A549 (cell line): ENCODE measurements at regions not wholly inside any gene's neighbourhood (a gene's known extent, or its start where the extent isn't known, plus 50 kb on each side); places are given as distances from the start of the nearest gene placed in this dataset.

ENCODE experiments used
- ATAC-seq, 2 experiments: fragments of 200-7000 bp in 1 of 2; fragments of >200 bp in 1 of 2; cut with Nextera tagmentation in 1 of 2; cut with Tn5 transposase in 1 of 2; 3 replicates each; pipeline versions ENCODE4 v1.8.0 to v1.9.1; 2018 to 2020; ENCODE audit warnings: mild to moderate bottlenecking in 1 of 2, moderate library complexity in 1 of 2
- CTCF ChIA-PET: fragments of 300-600 bp; sonication (Branson Sonifier 250); formaldehyde crosslinking; extraction: SDS; loops from one replicate; lab custom pipeline; 2021; ENCODE audit warnings: antibody characterized with exemption, inconsistent platforms; lab: Yijun Ruan, JAX
- POLR2A ChIA-PET: fragments of 350-600 bp; formaldehyde crosslinking; extraction: SDS; loops from one replicate; lab custom pipeline; 2021; ENCODE audit warnings: antibody characterized with exemption, inconsistent platforms; lab: Yijun Ruan, JAX
- DNase-seq, 2 experiments: peaks; one replicate each; pipeline versions ENCODE4 v3.0.0 to v3.0.0-alpha.2; 2011 to 2016; ENCODE audit warnings: low read depth in 1 of 2, low spot score in 1 of 2
- FAIRE-seq: peaks from 2 replicates; lab custom pipeline; 2011; peaks lifted over from hg19 to GRCh38; lab: Jason Lieb, UNC
- H3K27ac ChIP-seq, 2 experiments: fragments of >200 bp; sonication (Bioruptor Twin); formaldehyde crosslinking; 3 replicates each; pipeline ENCODE4 v1.5.1; 2016 to 2017
- H3K4me1 ChIP-seq: fragments of >200 bp; sonication (Bioruptor Twin); formaldehyde crosslinking; 3 replicates; pipeline ENCODE4 v1.6.1; 2016
- H3K4me2 ChIP-seq: fragments of >200 bp; sonication (Bioruptor Twin); formaldehyde crosslinking; 3 replicates; pipeline ENCODE4 v1.6.1; 2016
- H3K4me3 ChIP-seq: fragments of >200 bp; sonication (Bioruptor Twin); formaldehyde crosslinking; 3 replicates; pipeline ENCODE4 v1.5.1; 2016
- H3K9me3 ChIP-seq: fragments of >200 bp; sonication (Bioruptor Twin); formaldehyde crosslinking; 3 replicates; pipeline ENCODE4 v1.6.1; 2016
- BHLHE40 ChIP-seq: IDR thresholded peaks from 2 replicates; pipeline ENCODE4 v1.6.1; 2012; ENCODE audit warnings: low read depth, low read length, inconsistent platforms
- CBX2 ChIP-seq: fragments of 200-600 bp; sonication (generic); IDR thresholded peaks from 2 replicates; pipeline ENCODE4 v1.6.1; 2016; ENCODE audit warnings: low read depth, mild to moderate bottlenecking, borderline replicate concordance
- CBX8 ChIP-seq: fragments of 200-600 bp; sonication (generic); IDR thresholded peaks from 2 replicates; pipeline ENCODE4 v1.6.1; 2016
- CTCF ChIP-seq: fragments of >200 bp; sonication (Bioruptor Twin); formaldehyde crosslinking; IDR thresholded peaks from 3 replicates; pipeline ENCODE4 v1.5.1; 2016
- EHF ChIP-seq: fragments of 250-450 bp; sonication (Bioruptor Pico); IDR thresholded peaks from 2 replicates; pipeline ENCODE4 v1.5.0; 2020; ENCODE audit warnings: mild to moderate bottlenecking
- ELK1 ChIP-seq: fragments of 150-350 bp; IDR thresholded peaks from 2 replicates; pipeline ENCODE4 v1.6.1; 2014; ENCODE audit warnings: low read depth, mild to moderate bottlenecking, low read length
- FOSB ChIP-seq: fragments of 250-450 bp; sonication (Bioruptor Pico); IDR thresholded peaks from 2 replicates; pipeline ENCODE4 v1.5.0; 2020; ENCODE audit warnings: mild to moderate bottlenecking, moderate library complexity
- FOSL2 ChIP-seq, 2 experiments: fragments of 450-650 bp in 1 of 2; fragments of >200 bp in 1 of 2; sonication (Bioruptor Twin) in 1 of 2; formaldehyde crosslinking; IDR thresholded peaks; 2 replicates each; pipeline versions ENCODE4 v1.5.0 to v1.6.1; 2016 to 2020; ENCODE audit warnings: mild to moderate bottlenecking in 1 of 2, moderate library complexity in 1 of 2
- HDAC2 ChIP-seq: fragments of 200-600 bp; sonication (generic); IDR thresholded peaks from 2 replicates; pipeline ENCODE4 v1.6.1; 2016
- HOXB13 ChIP-seq: fragments of 250-450 bp; sonication (Bioruptor Pico); IDR thresholded peaks from 2 replicates; pipeline ENCODE4 v1.5.0; 2020; ENCODE audit warnings: low read depth, mild to moderate bottlenecking, moderate library complexity
- HOXB5 ChIP-seq: fragments of 250-450 bp; sonication (Bioruptor Pico); IDR thresholded peaks from 2 replicates; pipeline ENCODE4 v1.5.0; 2020; ENCODE audit warnings: mild to moderate bottlenecking, moderate library complexity
- JUN ChIP-seq, 2 experiments: fragments of >200 bp; sonication (Bioruptor Twin); formaldehyde crosslinking; IDR thresholded peaks; 2 replicates in 1 of 2; 3 replicates in 1 of 2; pipeline ENCODE4 v1.6.1; 2016 to 2017
- JUNB ChIP-seq: fragments of >200 bp; sonication (Bioruptor Twin); formaldehyde crosslinking; IDR thresholded peaks from 2 replicates; pipeline ENCODE4 v1.6.1; 2016
- KDM1A ChIP-seq: fragments of 200-600 bp; sonication (generic); IDR thresholded peaks from 2 replicates; pipeline ENCODE4 v1.6.1; 2016; ENCODE audit warnings: low read depth, mild to moderate bottlenecking
- MAX ChIP-seq: IDR thresholded peaks from 2 replicates; pipeline ENCODE4 v1.6.1; 2012
- MAZ ChIP-seq: fragments of 150-350 bp; IDR thresholded peaks from 2 replicates; pipeline ENCODE4 v1.6.1; 2014; ENCODE audit warnings: antibody characterized with exemption, low read depth, low read length, borderline replicate concordance
- RAD21 ChIP-seq, 2 experiments: fragments of >200 bp in 1 of 2; sonication (Bioruptor Twin) in 1 of 2; formaldehyde crosslinking in 1 of 2; IDR thresholded peaks in 1 of 2; conservative IDR thresholded peaks in 1 of 2; 2 replicates in 1 of 2; 3 replicates in 1 of 2; pipeline ENCODE4 v1.6.1; 2012 to 2018; ENCODE audit warnings: inconsistent platforms in 1 of 2
- RARB ChIP-seq: fragments of 250-450 bp; sonication (Bioruptor Pico); IDR thresholded peaks from 2 replicates; pipeline ENCODE4 v1.8.0; 2021; ENCODE audit warnings: mild to moderate bottlenecking, moderate library complexity
- SMC3 ChIP-seq: fragments of >200 bp; sonication (Bioruptor Twin); formaldehyde crosslinking; IDR thresholded peaks from 3 replicates; pipeline ENCODE4 v1.6.1; 2018; ENCODE audit warnings: inconsistent platforms
- SREBF2 ChIP-seq: fragments of 450-650 bp; IDR thresholded peaks from 2 replicates; pipeline ENCODE4 v1.6.1; 2014; ENCODE audit warnings: mild to moderate bottlenecking, moderate library complexity
- TFCP2L1 ChIP-seq: fragments of 250-450 bp; sonication (Bioruptor Pico); IDR thresholded peaks from 2 replicates; pipeline ENCODE4 v1.5.0; 2021; ENCODE audit warnings: mild to moderate bottlenecking
- ZFP36 ChIP-seq: fragments of 450-650 bp; IDR thresholded peaks from 2 replicates; pipeline ENCODE4 v1.6.1; 2014; ENCODE audit warnings: borderline replicate concordance; ENCODE audit not compliant: partially characterized antibody
- ZNF302 ChIP-seq: fragments of 250-450 bp; sonication (Bioruptor Pico); IDR thresholded peaks from 2 replicates; pipeline ENCODE4 v1.9.0; 2021; ENCODE audit warnings: inconsistent platforms, mild to moderate bottlenecking, moderate library complexity
- WGBS: methylation state at CpG from one replicate; pipeline ENCODE4 v1.1.6; 2017; ENCODE audit errors: missing lambda C conversion rate; 5-methylcytosine and 5-hydroxymethylcytosine counted together

GRCh38 chr5:2157372-2157771, 274.6 kb upstream of the IRX4 start:
- H3K4me2 ChIP-seq = no peak overlapping the region
- FAIRE-seq = no peak
- no peaks in the 10 kb centered on the region for H3K9me3 ChIP-seq
- no peaks in the 10 kb centered on the region for H3K4me1 ChIP-seq
- H3K4me3 ChIP-seq = no peak overlapping the region
- CTCF ChIA-PET = no interaction called here
- TF ChIP-seq CBX8 (no peak), JUNB (no peak), RARB (no peak), HOXB5 (CRISPR knock-in tag) (no peak), SMC3 (no peak), BHLHE40 (no peak), CBX2 (no peak), CTCF (no peak)
- TF ChIP-seq, all 56 proteins: peak for 0
- no peak for ATAC-seq
- POLR2A ChIA-PET = no interaction called here
- no peak for DNase-seq
- 12% methylated on average over 5 of the region's 9 CpGs for WGBS
- H3K27ac ChIP-seq = no peak overlapping the region

- FAIRE-seq = no peak
- ChIA-PET CTCF (no interaction called here), POLR2A (no interaction called here)
- H3K27ac ChIP-seq = no peak overlapping the region
- no peak overlapping the region for H3K4me2 ChIP-seq
- no peak overlapping the region for H3K4me3 ChIP-seq
- 26% methylated on average over 14 of the region's 14 CpGs for WGBS
- TF ChIP-seq RAD21 (conservative IDR thresholded peaks at IDR 0.05 in 1 of 2, IDR thresholded peaks at IDR 0.05 in 1 of 2) (no peak), CTCF (no peak), TFCP2L1 (CRISPR knock-in tag) (no peak), HDAC2 (no peak), HOXB5 (CRISPR knock-in tag) (no peak), ZNF302 (no peak), ELK1 (no peak), KDM1A (no peak), FOSB (CRISPR knock-in tag) (no peak), JUN (IDR thresholded peaks at IDR 0.05) (no peak), HOXB13 (CRISPR knock-in tag) (no peak), SREBF2 (no peak), MAX (no peak), FOSL2 (IDR thresholded peaks at IDR 0.05) (no peak), FOSL2 (CRISPR knock-in tag; IDR thresholded peaks at IDR 0.05) (no peak), MAZ (no peak), EHF (no peak), ZFP36 (no peak)
- no peaks in the 10 kb centered on the region for H3K9me3 ChIP-seq
- DNase-seq = no peak
- H3K4me1 ChIP-seq = no peaks in the 10 kb centered on the region
- ATAC-seq = no peak
Measured at GRCh38 chr5:2156358-2157059, 273.8 kb upstream of the IRX4 start.
